SW480 (cell line): ENCODE measurements at regions not wholly inside any gene's neighbourhood (a gene's known extent, or its start where the extent isn't known, plus 50 kb on each side); places are given as distances from the start of the nearest gene placed in this dataset.

Experiments used
- DNase-seq: peaks from one replicate; pipeline ENCODE4 v3.0.0-alpha.2; 2016; ENCODE audit warnings: low spot score

DNA sequence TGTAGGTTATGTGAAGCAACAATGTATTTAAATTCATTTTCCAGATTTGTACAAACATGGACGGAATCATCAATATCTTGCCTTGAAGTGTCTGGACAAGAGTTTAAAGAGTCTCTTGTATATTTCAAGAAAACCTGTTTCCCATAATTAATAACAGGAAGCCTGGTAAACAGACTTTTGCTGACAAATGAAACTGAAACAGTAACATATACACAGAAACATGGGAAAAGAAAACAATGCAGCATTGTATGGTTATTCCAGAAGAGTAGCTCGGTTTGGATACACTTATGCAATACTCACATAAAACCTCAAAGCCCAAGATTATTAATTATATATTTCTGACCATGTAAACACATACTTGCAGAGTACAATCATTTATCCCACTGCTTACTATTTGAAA lies 265.5 kb downstream of the PTPRC start:
- DNase-seq, result peak; percentile 23

DNA sequence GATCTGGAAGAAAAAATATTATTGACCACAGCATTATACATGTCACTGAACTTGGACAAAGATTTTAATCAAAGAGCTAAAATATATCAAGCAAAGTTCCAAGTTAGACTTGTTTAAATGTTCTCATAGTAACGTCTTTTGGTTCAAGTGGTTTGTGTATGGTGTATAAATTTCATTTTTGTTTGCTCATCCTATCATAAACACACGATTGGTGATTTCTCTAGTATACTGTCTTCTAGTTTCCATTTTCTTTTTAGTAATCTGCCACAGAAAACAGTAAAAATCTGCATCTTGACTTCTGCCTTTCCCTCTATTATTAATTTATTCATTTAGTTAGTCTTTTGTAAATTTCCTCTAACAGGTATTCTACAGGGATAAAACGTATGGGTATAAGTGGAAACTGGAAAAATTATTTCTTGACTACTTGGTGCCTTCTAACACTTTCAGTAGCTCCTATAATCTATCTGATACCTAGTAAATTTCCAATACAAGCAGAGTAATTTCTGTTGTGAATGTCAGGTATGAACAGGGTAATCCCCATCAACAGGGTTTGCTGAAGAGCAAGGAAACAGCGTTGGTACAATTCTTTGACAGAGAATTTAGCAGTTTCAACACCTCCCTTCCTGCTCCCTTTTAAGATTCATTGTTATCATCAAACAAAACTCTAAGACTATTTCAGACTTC lies 268.0 kb downstream of the PTPRC start:
- DNase-seq, result no peak

DNA sequence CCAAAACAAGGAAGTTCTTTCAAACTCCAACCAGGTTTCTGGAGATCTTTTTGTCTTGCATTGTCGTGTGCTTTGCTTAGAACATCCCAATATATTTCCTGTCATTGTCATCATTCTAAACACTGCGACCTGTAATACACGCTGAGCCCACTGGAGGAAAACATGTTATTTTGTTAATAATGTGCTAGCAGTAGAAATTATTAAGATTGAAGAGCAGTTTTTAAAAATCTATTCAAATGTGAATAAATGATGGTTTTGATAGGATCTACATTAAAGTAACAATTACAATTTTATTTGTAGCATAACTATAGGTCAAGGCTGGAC lies 268.5 kb downstream of the PTPRC start:
- no peak for DNase-seq

GRCh38 chr1:198908995-198909394 lies 270.2 kb downstream of the PTPRC start:
- DNase-seq, result no peak

DNA sequence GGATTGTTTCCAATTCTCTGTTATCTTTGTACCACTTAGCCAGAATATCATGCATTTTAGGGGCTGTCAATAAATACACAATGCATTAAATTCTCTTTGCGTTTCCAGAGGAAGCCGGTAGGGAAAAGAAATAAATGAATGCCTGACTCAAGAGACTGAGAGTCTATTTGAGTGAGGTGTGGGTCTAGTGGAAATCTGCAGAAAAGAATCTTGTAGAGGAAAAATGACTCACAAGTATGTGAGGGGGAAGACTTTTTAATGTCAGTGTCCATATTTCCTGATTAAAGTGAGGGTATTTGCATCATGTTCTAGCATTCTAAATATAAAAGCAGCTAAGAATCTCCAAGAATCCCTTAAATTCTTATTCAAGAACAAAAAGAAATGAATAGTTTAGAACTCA lies 271.1 kb downstream of the PTPRC start:
- no peak for DNase-seq

DNA sequence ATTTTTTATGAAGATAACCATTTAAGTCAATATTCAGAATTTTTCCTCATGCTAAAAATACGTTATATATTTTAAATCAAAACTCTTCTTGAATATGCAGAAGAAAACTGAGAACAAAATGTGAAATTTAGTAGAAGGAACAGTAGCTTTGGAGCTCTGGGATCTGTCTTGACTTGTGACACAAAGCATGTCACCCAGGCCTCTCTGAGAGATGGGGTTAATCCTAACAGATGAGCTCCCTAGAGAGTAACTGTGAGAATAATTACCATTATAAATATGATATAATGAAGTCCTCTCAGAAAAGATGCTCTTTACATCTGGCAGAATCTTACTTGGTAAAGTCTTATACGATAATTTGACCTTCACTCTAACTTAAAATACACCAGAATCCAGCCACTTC lies 272.0 kb downstream of the PTPRC start:
- DNase-seq, result no peak

- DNase-seq, result no peak
These were observed 273.2 kb downstream of the PTPRC start for GRCh38 chr1:198912046-198912445.

GRCh38 chr1:198913667-198914066 lies 274.8 kb downstream of the PTPRC start:
- no peak for DNase-seq

DNA sequence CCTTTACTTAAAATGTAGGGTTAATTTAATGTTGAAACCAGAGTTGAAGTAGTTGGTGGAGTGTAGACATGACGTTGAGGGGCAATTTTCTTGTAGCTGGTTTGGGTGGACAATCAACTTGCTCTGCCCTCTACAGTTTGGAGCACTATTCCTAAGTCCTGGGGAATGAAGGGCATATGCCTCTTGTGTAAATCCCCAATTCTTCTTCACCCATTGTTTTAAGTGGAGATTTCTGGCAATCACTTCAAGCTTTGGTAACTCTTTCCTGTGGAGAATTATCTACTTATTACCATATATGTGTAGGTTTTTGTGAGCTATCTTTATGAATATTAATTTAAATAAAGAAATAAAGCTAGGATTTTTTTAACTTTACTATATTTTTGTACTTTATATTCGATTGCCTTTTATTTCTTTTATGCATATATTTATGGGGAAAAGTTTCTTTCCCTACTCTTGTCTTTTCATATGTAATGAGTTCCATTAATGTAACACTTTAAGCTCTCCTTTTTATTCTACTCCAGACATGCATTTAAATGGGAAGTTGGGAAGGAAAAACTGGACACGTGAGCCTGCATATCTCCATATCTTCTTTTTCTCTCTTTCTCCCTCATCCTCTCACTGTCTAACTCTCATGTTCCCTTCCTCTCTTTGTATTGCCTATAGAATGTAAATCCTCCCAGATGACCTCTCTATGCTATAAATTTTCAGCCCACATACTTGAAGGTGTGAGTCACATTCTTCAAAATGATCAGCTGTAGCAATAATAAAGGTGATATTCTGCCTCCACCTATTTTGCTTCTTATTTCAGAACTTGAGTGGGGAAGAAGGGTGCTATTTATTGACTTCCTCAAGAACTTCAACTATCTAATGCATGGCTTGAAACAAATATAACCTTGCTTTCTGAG lies 276.7 kb downstream of the PTPRC start:
- DNase-seq, result no peak

GRCh38 chr1:198917226-198917625 lies 278.4 kb downstream of the PTPRC start:
- no peak for DNase-seq

- no peak for DNase-seq
These were observed 280.1 kb downstream of the PTPRC start for GRCh38 chr1:198918920-198919319.

GRCh38 chr1:198919667-198920398 lies 281.0 kb downstream of the PTPRC start:
- DNase-seq, result no peak

- no peak for DNase-seq
These were observed 284.0 kb downstream of the PTPRC start for GRCh38 chr1:198922638-198923430.

DNA sequence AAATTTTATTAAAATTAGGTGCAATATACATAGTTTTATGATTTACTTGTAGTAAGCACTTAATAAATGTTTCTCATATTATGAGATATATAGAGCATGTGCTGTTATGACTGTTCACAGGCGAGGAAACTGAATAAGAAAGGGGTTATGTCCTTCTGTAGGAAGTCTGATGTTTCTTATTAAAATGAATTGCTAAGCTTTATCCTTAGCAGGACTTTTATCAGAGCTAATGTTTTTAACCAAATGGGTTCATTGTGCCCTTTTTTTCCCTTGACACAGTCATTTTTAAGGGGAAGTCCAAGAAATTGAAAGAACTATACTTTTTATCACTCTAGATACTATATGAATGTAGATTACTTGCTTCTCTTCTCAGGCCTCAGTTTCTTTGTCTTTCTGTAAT lies 285.2 kb downstream of the PTPRC start:
- DNase-seq, result no peak

DNA sequence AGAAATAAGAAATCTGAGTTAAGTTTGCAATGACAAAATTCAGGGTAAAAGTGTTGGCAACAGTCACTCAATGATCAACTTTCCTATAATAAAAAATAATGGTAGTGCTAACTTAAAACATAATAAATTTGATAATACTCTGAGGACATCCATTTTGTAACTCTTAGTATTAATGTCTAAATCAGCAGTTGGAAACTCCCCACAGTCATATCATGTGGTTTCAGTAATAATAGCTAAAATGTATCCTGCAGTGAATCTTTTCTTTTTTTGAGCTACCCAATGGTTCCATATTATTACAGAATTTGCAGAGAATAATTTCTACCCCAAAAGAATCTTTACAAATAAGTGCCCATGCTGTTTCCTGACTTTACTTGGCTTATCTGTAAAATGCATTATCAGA lies 286.7 kb downstream of the PTPRC start:
- no peak for DNase-seq

DNA sequence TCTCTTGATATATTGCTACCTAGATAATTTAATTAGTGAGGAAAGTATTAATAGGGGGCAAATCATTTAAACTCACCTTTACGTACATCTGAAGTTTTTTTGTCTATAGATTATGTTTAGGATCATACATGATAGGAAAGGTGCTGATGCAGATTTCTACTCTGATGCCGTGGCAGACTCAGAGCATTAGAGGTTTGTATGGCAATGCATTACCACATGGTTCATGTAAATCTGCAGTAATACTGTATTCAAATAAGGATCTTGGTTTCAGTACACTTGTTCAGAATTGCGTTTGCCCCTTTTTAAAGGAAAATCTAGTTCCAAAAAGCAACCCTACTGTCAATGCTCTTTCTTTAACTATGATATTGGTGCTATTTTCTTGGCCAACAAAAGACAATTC lies 288.3 kb downstream of the PTPRC start:
- DNase-seq, result no peak

- no peak for DNase-seq
These were observed 290.3 kb downstream of the PTPRC start for GRCh38 chr1:198929111-198929604.

- no peak for DNase-seq
These were observed 291.2 kb downstream of the PTPRC start for GRCh38 chr1:198929961-198930599.

GRCh38 chr1:198932351-198932991 lies 293.6 kb downstream of the PTPRC start:
- peak; percentile 32 for DNase-seq

DNA sequence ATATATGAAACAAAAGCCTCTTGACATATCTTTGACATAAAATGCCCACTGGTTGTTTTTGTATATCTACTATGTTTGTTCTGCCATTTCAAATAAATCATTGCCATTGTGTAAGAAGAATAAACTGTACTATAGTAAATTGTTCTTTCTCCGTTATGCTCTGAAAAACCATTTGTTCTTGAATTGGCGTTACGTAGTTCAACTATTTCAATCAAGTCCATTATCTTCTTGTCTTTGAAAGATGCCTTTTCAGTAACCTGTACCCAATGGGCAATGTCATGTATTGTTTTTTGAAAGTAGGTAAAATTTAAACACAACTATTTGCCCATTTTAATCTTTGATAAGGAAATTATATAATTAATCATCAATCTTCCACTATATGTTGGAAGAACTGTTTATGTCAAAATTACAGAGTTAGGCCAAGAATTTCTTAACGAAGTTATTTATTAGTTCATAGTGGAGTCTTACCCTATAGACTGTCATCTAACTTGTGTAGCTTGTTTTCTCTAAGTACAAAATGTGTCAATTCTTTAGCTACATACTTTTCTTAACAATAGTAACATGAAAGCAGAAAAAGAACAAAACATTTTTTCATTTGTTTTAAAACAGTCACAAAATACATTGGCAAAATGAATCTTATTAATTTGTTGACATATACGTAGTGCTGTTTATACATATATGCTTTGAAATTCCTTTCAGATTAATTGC lies 294.8 kb downstream of the PTPRC start:
- no peak for DNase-seq
